Endothelial cell of umbilical vein (primary cell): ENCODE measurements at regions not wholly inside any gene's neighbourhood (a gene's known extent, or its start where the extent isn't known, plus 50 kb on each side); places are given as distances from the start of the nearest gene placed in this dataset.

Experiments
- BruUV-seq: library from RNA; stranded (reverse); fragments of 400-500 nt; replicated peaks from 2 replicates; lab custom pipeline; 2021; lab: Mats Ljungman, UMichigan
- CTCF ChIA-PET: fragments of 300-600, 350-600 bp; sonication (Branson Sonifier 250); formaldehyde crosslinking; loops from one replicate; lab custom pipeline; 2021; ENCODE audit warnings: antibody characterized with exemption, inconsistent platforms; lab: Charles Lee
- POLR2A ChIA-PET: fragments of 300-600, 350-600 bp; sonication (Branson Sonifier 250); formaldehyde crosslinking; loops from one replicate; lab custom pipeline; 2021; ENCODE audit warnings: antibody characterized with exemption, inconsistent platforms; lab: Charles Lee
- DNase-seq: peaks from one replicate; pipeline ENCODE4 v3.0.0-alpha.2; 2011; ENCODE audit warnings: low read depth, low spot score
- FAIRE-seq: peaks from 2 replicates; lab custom pipeline; 2011; peaks lifted over from hg19 to GRCh38; lab: Jason Lieb, UNC
- H2AFZ ChIP-seq: 2 replicates; pipeline ENCODE4 v1.6.0; 2012; ENCODE audit warnings: low read depth, low read length, control low read depth, inconsistent platforms
- H3K27ac ChIP-seq: 2 replicates; pipeline ENCODE4 v1.5.1; 2011; ENCODE audit warnings: low read depth, mild to moderate bottlenecking, control low read depth, low read length, moderate library complexity; ENCODE audit not compliant: insufficient read depth
- H3K27me3 ChIP-seq, 2 experiments: 2 replicates each; pipeline versions ENCODE4 v1.6.0 to v1.6.1; 2011; ENCODE audit warnings: low read length in 2 of 2, mixed read lengths in 1 of 2; ENCODE audit not compliant: control insufficient read depth in 2 of 2, insufficient read depth in 2 of 2
- H3K36me3 ChIP-seq, 2 experiments: 2 replicates in 1 of 2; 3 replicates in 1 of 2; pipeline ENCODE4 v1.5.1; 2011; ENCODE audit warnings: low read length in 2 of 2, mild to moderate bottlenecking in 1 of 2, moderate library complexity in 1 of 2; ENCODE audit not compliant: control insufficient read depth in 2 of 2, insufficient read depth in 2 of 2; ENCODE audit errors: extremely low read depth in 1 of 2
- H3K4me1 ChIP-seq: 3 replicates; pipeline ENCODE4 v1.5.1; 2011; ENCODE audit warnings: mild to moderate bottlenecking, low read length; ENCODE audit not compliant: control insufficient read depth, insufficient read depth; ENCODE audit errors: extremely low read depth
- H3K4me2 ChIP-seq: 2 replicates; pipeline ENCODE4 v1.6.1; 2011; ENCODE audit warnings: low read length, control low read depth, mixed read lengths; ENCODE audit not compliant: insufficient read depth
- H3K4me3 ChIP-seq, 3 experiments: fragments of 200-600 bp in 1 of 3; sonication (generic), shearing (Covaris generic) in 1 of 3; replicated peaks in 1 of 3; 2 replicates each; pipeline ENCODE4 v1.5.1; 2011 to 2016; ENCODE audit warnings: control low read depth in 3 of 3, low read length in 3 of 3, mild to moderate bottlenecking in 2 of 3, inconsistent platforms in 1 of 3, low read depth in 1 of 3, moderate library complexity in 1 of 3; ENCODE audit not compliant: insufficient read depth in 1 of 3
- H3K79me2 ChIP-seq: 2 replicates; pipeline ENCODE4 v1.6.0; 2012; ENCODE audit warnings: low read length, inconsistent platforms; ENCODE audit not compliant: control insufficient read depth, insufficient read depth
- H3K9ac ChIP-seq: replicated peaks from 2 replicates; pipeline ENCODE3; 2011; ENCODE audit warnings: low read length, control low read depth; ENCODE audit not compliant: insufficient read depth; ENCODE audit errors: extremely low read depth
- H3K9me1 ChIP-seq: replicated peaks from 3 replicates; pipeline ENCODE4 v1.6.0; 2011; ENCODE audit warnings: mild to moderate bottlenecking, low read length; ENCODE audit not compliant: control insufficient read depth, insufficient read depth; ENCODE audit errors: extremely low read depth
- H3K9me3 ChIP-seq: replicated peaks from 2 replicates; pipeline ENCODE4 v1.5.1; 2012; ENCODE audit warnings: low read length, inconsistent platforms; ENCODE audit not compliant: control insufficient read depth, insufficient read depth
- H4K20me1 ChIP-seq: replicated peaks from 2 replicates; pipeline ENCODE3; 2011; ENCODE audit warnings: mild to moderate bottlenecking, low read length; ENCODE audit not compliant: control insufficient read depth, insufficient read depth; ENCODE audit errors: extremely low read depth
- CTCF ChIP-seq, 2 donors: IDR thresholded peaks; 1 replicate in 1 of 2; 2 replicates in 1 of 2; pipeline ENCODE4 v1.5.1; 2011; ENCODE audit warnings: low read length in 2 of 2, mild to moderate bottlenecking in 2 of 2, moderate library complexity in 2 of 2, control low read depth in 1 of 2, inconsistent platforms in 1 of 2, low read depth in 1 of 2; ENCODE audit not compliant: insufficient read depth in 1 of 2; ENCODE audit errors: extremely low read depth in 1 of 2
- EZH2 ChIP-seq: IDR thresholded peaks from 2 replicates; pipeline ENCODE4 v1.6.1; 2012; ENCODE audit warnings: borderline replicate concordance, low read depth, mild to moderate bottlenecking, moderate library complexity, low read length, inconsistent platforms; ENCODE audit not compliant: severe bottlenecking
- FOS ChIP-seq: IDR thresholded peaks from 2 replicates; pipeline ENCODE4 v1.6.1; 2011; ENCODE audit warnings: mild to moderate bottlenecking, low read length, moderate library complexity, borderline replicate concordance; ENCODE audit not compliant: insufficient read depth
- GATA2 ChIP-seq: IDR thresholded peaks from 2 replicates; pipeline ENCODE4 v1.7.0; 2011; ENCODE audit warnings: low read depth, mild to moderate bottlenecking, moderate library complexity, mixed read lengths, low read length; ENCODE audit not compliant: insufficient read length, insufficient read depth
- JUN ChIP-seq: IDR thresholded peaks from 2 replicates; pipeline ENCODE4 v1.6.1; 2011; ENCODE audit warnings: borderline replicate concordance, low read depth; ENCODE audit not compliant: insufficient read length, insufficient read depth
- MAX ChIP-seq: IDR thresholded peaks from 2 replicates; pipeline ENCODE4 v1.6.1; 2011; ENCODE audit not compliant: insufficient read depth, insufficient read length
- MYC ChIP-seq: IDR thresholded peaks from one replicate; pipeline ENCODE4 v1.6.1; 2011; ENCODE audit warnings: mild to moderate bottlenecking, low read depth, low read length
- POLR2A ChIP-seq: IDR thresholded peaks from 2 replicates; pipeline ENCODE4 v1.6.1; 2012; ENCODE audit warnings: low read depth, mild to moderate bottlenecking, control low read depth, low read length
- POLR2AphosphoS5 ChIP-seq: IDR thresholded peaks from 2 replicates; pipeline ENCODE4 v1.6.1; 2012; ENCODE audit warnings: low read depth, mild to moderate bottlenecking, control low read depth, low read length, moderate library complexity; ENCODE audit not compliant: insufficient read depth
- dilution Hi-C: fragments of 300-500 bp; cut with MboI; formaldehyde crosslinking; loops from one replicate; pipeline ENCODE4 v1.15.0; 2019; ENCODE audit warnings: low sequenced_read_pairs; ENCODE audit not compliant: extremely low pct_ligation_motif_present
- intact Hi-C: fragments of 100-400 bp; cut with micrococcal nuclease; formaldehyde crosslinking; loops from one replicate; pipeline ENCODE4 v1.10.0; 2022

DNA sequence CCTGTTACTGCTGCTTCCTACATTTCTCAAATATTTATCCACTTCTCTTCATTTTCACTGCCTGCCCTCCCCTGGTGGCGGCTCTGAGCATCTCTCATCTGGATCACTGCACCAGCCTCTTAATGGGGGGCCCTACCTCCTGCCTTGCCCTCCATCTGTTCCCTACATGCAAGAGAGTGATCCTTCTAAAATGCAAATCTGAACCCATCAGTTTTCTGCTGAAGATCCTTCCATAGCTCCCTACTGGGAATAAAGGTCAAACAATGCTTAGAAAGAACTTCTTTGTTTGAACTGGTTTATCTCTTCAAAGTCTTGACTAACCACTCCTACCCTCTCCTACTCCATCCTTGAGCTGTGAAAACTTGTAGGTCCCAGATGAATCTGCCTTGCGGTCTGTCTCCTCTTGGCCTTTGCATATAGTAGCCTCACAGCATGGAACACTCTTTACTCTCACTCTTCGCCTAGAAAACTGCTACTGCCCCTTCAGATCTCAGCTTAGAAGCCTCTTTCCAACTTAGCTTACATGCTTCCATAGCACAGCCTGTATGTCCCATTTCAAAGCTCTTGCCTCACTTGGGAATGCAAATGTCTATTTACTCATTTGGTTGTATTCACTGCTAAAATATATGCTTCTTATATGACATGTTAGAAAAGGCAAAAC is 119.3 kb downstream of the QRSL1 start:
- Histone ChIP-seq H3K27me3 (no peaks in the 10 kb centered on the region), H3K4me2 (no peak overlapping the region), H3K9me1 (no peaks in the 10 kb centered on the region), H3K4me3 (no peak overlapping the region), H3K9me3 (no peaks in the 10 kb centered on the region), H2AFZ (no peak overlapping the region), H3K4me1 (no peaks in the 10 kb centered on the region), H4K20me1 (no peaks in the 10 kb centered on the region), H3K9ac (no peak overlapping the region), H3K27ac (no peak overlapping the region), H3K79me2 (no peaks in the 10 kb centered on the region), H3K36me3 (no peaks in the 10 kb centered on the region)
- ChIA-PET POLR2A (no interaction called here), CTCF (no interaction called here)
- FAIRE-seq (no peak), DNase-seq (no peak)
- dilution Hi-C loops (no loop called here), intact Hi-C loops (no loop called here)
- no TSS peak for BruUV-seq
- TF ChIP-seq EZH2: no peak
- TF ChIP-seq POLR2AphosphoS5: no peak
- TF ChIP-seq MYC: no peak
- TF ChIP-seq GATA2: no peak
- no peak for TF ChIP-seq MAX
- no peak for TF ChIP-seq POLR2A
- TF ChIP-seq CTCF (IDR thresholded peaks at IDR 0.05; ENCODE audit: extremely low read depth in 1 of 2, insufficient read depth in 1 of 2, low read depth in 1 of 2, low read length in 2 of 2): no peak
- TF ChIP-seq FOS: no peak
- TF ChIP-seq JUN: no peak
